Endothelial cell of umbilical vein (primary cell): ENCODE measurements at regions not wholly inside any gene's neighbourhood (a gene's known extent, or its start where the extent isn't known, plus 50 kb on each side); places are given as distances from the start of the nearest gene placed in this dataset.

Experiments
- BruUV-seq: library from RNA; stranded (reverse); fragments of 400-500 nt; replicated peaks from 2 replicates; lab custom pipeline; 2021; lab: Mats Ljungman, UMichigan
- CTCF ChIA-PET: fragments of 300-600, 350-600 bp; sonication (Branson Sonifier 250); formaldehyde crosslinking; loops from one replicate; lab custom pipeline; 2021; ENCODE audit warnings: antibody characterized with exemption, inconsistent platforms; lab: Charles Lee
- POLR2A ChIA-PET: fragments of 300-600, 350-600 bp; sonication (Branson Sonifier 250); formaldehyde crosslinking; loops from one replicate; lab custom pipeline; 2021; ENCODE audit warnings: antibody characterized with exemption, inconsistent platforms; lab: Charles Lee
- DNase-seq: peaks from one replicate; pipeline ENCODE4 v3.0.0-alpha.2; 2011; ENCODE audit warnings: low read depth, low spot score
- FAIRE-seq: peaks from 2 replicates; lab custom pipeline; 2011; peaks lifted over from hg19 to GRCh38; lab: Jason Lieb, UNC
- H2AFZ ChIP-seq: 2 replicates; pipeline ENCODE4 v1.6.0; 2012; ENCODE audit warnings: low read depth, low read length, control low read depth, inconsistent platforms
- H3K27ac ChIP-seq: 2 replicates; pipeline ENCODE4 v1.5.1; 2011; ENCODE audit warnings: low read depth, mild to moderate bottlenecking, control low read depth, low read length, moderate library complexity; ENCODE audit not compliant: insufficient read depth
- H3K27me3 ChIP-seq, 2 experiments: 2 replicates each; pipeline versions ENCODE4 v1.6.0 to v1.6.1; 2011; ENCODE audit warnings: low read length in 2 of 2, mixed read lengths in 1 of 2; ENCODE audit not compliant: control insufficient read depth in 2 of 2, insufficient read depth in 2 of 2
- H3K36me3 ChIP-seq, 2 experiments: 2 replicates in 1 of 2; 3 replicates in 1 of 2; pipeline ENCODE4 v1.5.1; 2011; ENCODE audit warnings: low read length in 2 of 2, mild to moderate bottlenecking in 1 of 2, moderate library complexity in 1 of 2; ENCODE audit not compliant: control insufficient read depth in 2 of 2, insufficient read depth in 2 of 2; ENCODE audit errors: extremely low read depth in 1 of 2
- H3K4me1 ChIP-seq: 3 replicates; pipeline ENCODE4 v1.5.1; 2011; ENCODE audit warnings: mild to moderate bottlenecking, low read length; ENCODE audit not compliant: control insufficient read depth, insufficient read depth; ENCODE audit errors: extremely low read depth
- H3K4me2 ChIP-seq: 2 replicates; pipeline ENCODE4 v1.6.1; 2011; ENCODE audit warnings: low read length, control low read depth, mixed read lengths; ENCODE audit not compliant: insufficient read depth
- H3K4me3 ChIP-seq, 3 experiments: fragments of 200-600 bp in 1 of 3; sonication (generic), shearing (Covaris generic) in 1 of 3; replicated peaks in 1 of 3; 2 replicates each; pipeline ENCODE4 v1.5.1; 2011 to 2016; ENCODE audit warnings: control low read depth in 3 of 3, low read length in 3 of 3, mild to moderate bottlenecking in 2 of 3, inconsistent platforms in 1 of 3, low read depth in 1 of 3, moderate library complexity in 1 of 3; ENCODE audit not compliant: insufficient read depth in 1 of 3
- H3K79me2 ChIP-seq: 2 replicates; pipeline ENCODE4 v1.6.0; 2012; ENCODE audit warnings: low read length, inconsistent platforms; ENCODE audit not compliant: control insufficient read depth, insufficient read depth
- H3K9ac ChIP-seq: replicated peaks from 2 replicates; pipeline ENCODE3; 2011; ENCODE audit warnings: low read length, control low read depth; ENCODE audit not compliant: insufficient read depth; ENCODE audit errors: extremely low read depth
- H3K9me1 ChIP-seq: replicated peaks from 3 replicates; pipeline ENCODE4 v1.6.0; 2011; ENCODE audit warnings: mild to moderate bottlenecking, low read length; ENCODE audit not compliant: control insufficient read depth, insufficient read depth; ENCODE audit errors: extremely low read depth
- H3K9me3 ChIP-seq: replicated peaks from 2 replicates; pipeline ENCODE4 v1.5.1; 2012; ENCODE audit warnings: low read length, inconsistent platforms; ENCODE audit not compliant: control insufficient read depth, insufficient read depth
- H4K20me1 ChIP-seq: replicated peaks from 2 replicates; pipeline ENCODE3; 2011; ENCODE audit warnings: mild to moderate bottlenecking, low read length; ENCODE audit not compliant: control insufficient read depth, insufficient read depth; ENCODE audit errors: extremely low read depth
- CTCF ChIP-seq, 2 donors: IDR thresholded peaks; 1 replicate in 1 of 2; 2 replicates in 1 of 2; pipeline ENCODE4 v1.5.1; 2011; ENCODE audit warnings: low read length in 2 of 2, mild to moderate bottlenecking in 2 of 2, moderate library complexity in 2 of 2, control low read depth in 1 of 2, inconsistent platforms in 1 of 2, low read depth in 1 of 2; ENCODE audit not compliant: insufficient read depth in 1 of 2; ENCODE audit errors: extremely low read depth in 1 of 2
- EZH2 ChIP-seq: IDR thresholded peaks from 2 replicates; pipeline ENCODE4 v1.6.1; 2012; ENCODE audit warnings: borderline replicate concordance, low read depth, mild to moderate bottlenecking, moderate library complexity, low read length, inconsistent platforms; ENCODE audit not compliant: severe bottlenecking
- FOS ChIP-seq: IDR thresholded peaks from 2 replicates; pipeline ENCODE4 v1.6.1; 2011; ENCODE audit warnings: mild to moderate bottlenecking, low read length, moderate library complexity, borderline replicate concordance; ENCODE audit not compliant: insufficient read depth
- GATA2 ChIP-seq: IDR thresholded peaks from 2 replicates; pipeline ENCODE4 v1.7.0; 2011; ENCODE audit warnings: low read depth, mild to moderate bottlenecking, moderate library complexity, mixed read lengths, low read length; ENCODE audit not compliant: insufficient read length, insufficient read depth
- JUN ChIP-seq: IDR thresholded peaks from 2 replicates; pipeline ENCODE4 v1.6.1; 2011; ENCODE audit warnings: borderline replicate concordance, low read depth; ENCODE audit not compliant: insufficient read length, insufficient read depth
- MYC ChIP-seq: IDR thresholded peaks from one replicate; pipeline ENCODE4 v1.6.1; 2011; ENCODE audit warnings: mild to moderate bottlenecking, low read depth, low read length
- POLR2A ChIP-seq: IDR thresholded peaks from 2 replicates; pipeline ENCODE4 v1.6.1; 2012; ENCODE audit warnings: low read depth, mild to moderate bottlenecking, control low read depth, low read length
- POLR2AphosphoS5 ChIP-seq: IDR thresholded peaks from 2 replicates; pipeline ENCODE4 v1.6.1; 2012; ENCODE audit warnings: low read depth, mild to moderate bottlenecking, control low read depth, low read length, moderate library complexity; ENCODE audit not compliant: insufficient read depth
- dilution Hi-C: fragments of 300-500 bp; cut with MboI; formaldehyde crosslinking; loops from one replicate; pipeline ENCODE4 v1.15.0; 2019; ENCODE audit warnings: low sequenced_read_pairs; ENCODE audit not compliant: extremely low pct_ligation_motif_present
- intact Hi-C: fragments of 100-400 bp; cut with micrococcal nuclease; formaldehyde crosslinking; loops from one replicate; pipeline ENCODE4 v1.10.0; 2022
- TF ChIP-seq, protein P1 (sequence below): IDR thresholded peaks from 2 replicates; pipeline ENCODE4 v1.6.1; 2011; ENCODE audit not compliant: insufficient read depth, insufficient read length

DNA sequence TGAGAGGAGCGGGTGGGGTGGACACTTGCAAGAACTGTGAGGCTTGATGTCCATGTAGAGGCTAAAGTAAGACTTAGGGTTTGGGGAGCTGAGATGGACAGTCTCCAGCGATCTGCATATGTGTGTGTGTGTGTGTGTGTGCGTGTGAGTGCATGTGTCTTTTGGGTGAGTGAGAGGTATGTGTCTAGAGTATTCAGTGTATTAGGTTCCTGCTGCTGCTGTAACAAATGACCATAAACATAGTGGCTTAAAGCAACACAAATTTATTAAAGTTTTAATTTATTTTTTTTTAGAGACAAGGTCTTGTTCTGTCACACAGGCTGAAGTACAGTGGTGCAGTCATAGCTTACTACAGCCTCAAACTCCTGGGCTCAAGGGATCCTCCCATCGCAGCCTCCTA is 155.4 kb upstream of the SPRED2 start:
- ChIA-PET CTCF (no interaction called here), POLR2A (no interaction called here)
- dilution Hi-C loops (no loop called here), intact Hi-C loops (no loop called here)
- Histone ChIP-seq H2AFZ (no peak overlapping the region), H3K4me1 (no peaks in the 10 kb centered on the region), H3K9me3 (no peaks in the 10 kb centered on the region), H3K27ac (no peak overlapping the region), H3K36me3 (no peaks in the 10 kb centered on the region), H3K79me2 (no peaks in the 10 kb centered on the region), H4K20me1 (no peaks in the 10 kb centered on the region), H3K27me3 (peaks cover 3 to 10% of the 10 kb centered on the region in 2 experiments), H3K4me2 (no peak overlapping the region), H3K9ac (no peak overlapping the region), H3K4me3 (no peak overlapping the region), H3K9me1 (no peaks in the 10 kb centered on the region)
- no peak for TF ChIP-seq CTCF (IDR thresholded peaks at IDR 0.05; ENCODE audit: extremely low read depth in 1 of 2, insufficient read depth in 1 of 2, low read depth in 1 of 2, low read length in 2 of 2)
- no peak for TF ChIP-seq POLR2A
- TF ChIP-seq FOS = no peak
- no peak for TF ChIP-seq GATA2
- TF ChIP-seq JUN = no peak
- TF ChIP-seq MYC = no peak
- TF ChIP-seq, protein P1, sequence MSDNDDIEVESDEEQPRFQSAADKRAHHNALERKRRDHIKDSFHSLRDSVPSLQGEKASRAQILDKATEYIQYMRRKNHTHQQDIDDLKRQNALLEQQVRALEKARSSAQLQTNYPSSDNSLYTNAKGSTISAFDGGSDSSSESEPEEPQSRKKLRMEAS = no peak
- TF ChIP-seq POLR2AphosphoS5 = no peak
- TF ChIP-seq EZH2 = no peak
- no TSS peak for BruUV-seq
- no peak for DNase-seq
- no peak for FAIRE-seq
